Heart right ventricle (tissue), 16 donors: ENCODE measurements at regions not wholly inside any gene's neighbourhood (a gene's known extent, or its start where the extent isn't known, plus 50 kb on each side); places are given as distances from the start of the nearest gene placed in this dataset.

Source experiments
- ATAC-seq, 8 donors: fragments of 200-7000 bp; cut with Tn5 transposase; one replicate each; pipeline ENCODE4 v1.9.1; 2020; ENCODE audit warnings: mild to moderate bottlenecking in 8 of 8, moderate library complexity in 8 of 8, moderate number of reproducible peaks in 1 of 8
- DNase-seq, 2 donors: peaks; one replicate each; pipeline ENCODE4 v3.0.0-alpha.2; 2020
- H3K27ac ChIP-seq, 10 donors: fragments of 200-600 bp; sonication (generic) in 2 of 10; one replicate each; pipeline versions ENCODE4 v1.5.0 to v1.8.0; 2020 to 2022; ENCODE audit warnings: mild to moderate bottlenecking in 3 of 10
- H3K27me3 ChIP-seq, 7 donors: fragments of 200-600 bp; one replicate each; pipeline ENCODE4 v1.8.0; 2021 to 2022; ENCODE audit warnings: mild to moderate bottlenecking in 2 of 7
- H3K36me3 ChIP-seq, 9 donors: fragments of 200-600 bp; sonication (generic) in 1 of 9; one replicate each; pipeline versions ENCODE4 v1.5.0 to v1.8.0; 2020 to 2022; ENCODE audit warnings: mild to moderate bottlenecking in 2 of 9
- H3K4me1 ChIP-seq, 9 donors: fragments of 200-600 bp; sonication (generic) in 1 of 9; one replicate each; pipeline versions ENCODE4 v1.5.0 to v1.8.0; 2020 to 2022; ENCODE audit warnings: mild to moderate bottlenecking in 4 of 9
- H3K4me3 ChIP-seq, 10 donors: fragments of 200-600 bp; sonication (generic) in 2 of 10; one replicate each; pipeline versions ENCODE4 v1.5.0 to v1.8.0; 2020 to 2022; ENCODE audit warnings: mild to moderate bottlenecking in 7 of 10, moderate library complexity in 2 of 10
- H3K9me3 ChIP-seq, 11 donors: fragments of 200-600 bp in 10 of 11; sonication (generic) in 2 of 11; one replicate each; pipeline versions ENCODE4 v1.5.0 to v1.8.0; 2013 to 2022; ENCODE audit warnings: mild to moderate bottlenecking in 2 of 11, control low read depth in 1 of 11, moderate library complexity in 1 of 11
- CTCF ChIP-seq, 9 donors: fragments of 200-600 bp; sonication (generic) in 2 of 9; IDR thresholded peaks; one replicate each; pipeline versions ENCODE4 v1.5.0 to v1.8.0; 2021 to 2022; ENCODE audit warnings: antibody characterized with exemption in 9 of 9, mild to moderate bottlenecking in 5 of 9, moderate library complexity in 1 of 9
- WGBS, 2 donors: extraction: QIAGEN DNeasy Blood & Tissue Kit; methylation state at CpG; one replicate each; pipeline ENCODE4 v1.1.7; 2013; ENCODE audit warnings: inconsistent platforms in 1 of 2; 5-methylcytosine and 5-hydroxymethylcytosine counted together
- intact Hi-C, 10 donors: fragments of 100-400 bp; cut with DNase I; formaldehyde crosslinking; loops; one replicate each; pipeline versions ENCODE4 v1.11.1 to v1.14.2; 2022
- donor health status: Arrhythmogenic right ventricular cardiomyopathy.
- donor health status: ischemic (EF 13 %, LVEDD 7.1; RV severe dilation, severe dysfunction).
- donor health status: healthy with polysubstance abuse.
- donor health status: DM: no; HTN: yes; CAD: no.
- donor health status: DM: no; HTN: no; CAD: no.
- donor health status: ischemic (EF 25% LVEDD 6.9; RV normal size, moderate dysfunction).
- donor health status: ischemic (EF 25% LVEDD 5.7; RV mildly dilated, moderate dysfunction).
- donor health status: healthy.
- donor health status: DM: yes; HTN: yes; CAD: no.
- donor health status: Ischemic cardiomyopathy.
- donor health status: ischemic (EF 35%, LVEDD 5.7; RV mildly dilated, moderate dysfunction).
- donor health status: nonischemic (EF 11% LVEDD 7.7; RV severe dilation, severe dysfunction).
- donor health status: DM: yes; HTN: yes; CAD: no.
- donor health status: PGD.
- donor health status: ischemic (EF 29% LVEDD 5.4; RV normal size, mild dysfunction).
- donor health status: nonischemic (EF 23%, LVEDD 6.1; RV moderate dilation, normal function).

DNA sequence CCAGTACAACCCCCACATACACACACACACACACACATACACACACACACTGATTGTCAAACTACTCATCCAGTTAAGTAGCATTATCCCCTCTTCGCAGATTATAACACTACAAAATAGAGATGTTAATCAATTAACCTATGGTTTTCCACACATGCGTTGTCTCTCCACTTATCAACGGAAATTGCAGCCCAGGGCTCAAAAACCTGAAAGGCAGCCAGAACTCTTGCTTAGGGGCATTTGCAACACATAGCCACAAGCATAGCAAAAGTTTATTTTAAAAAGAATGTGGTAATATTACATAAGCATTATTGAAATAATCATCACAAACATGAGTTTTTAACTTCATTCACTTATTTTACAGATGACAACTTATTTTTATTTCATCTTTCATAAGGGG is 265.8 kb downstream of the SLC16A7 start:
- TF ChIP-seq CTCF (IDR thresholded peaks at IDR 0.05) = no peak
- no peaks in the 10 kb centered on the region for H3K4me1 ChIP-seq
- no peaks in the 10 kb centered on the region for H3K36me3 ChIP-seq
- peaks cover 0 to 17% (median 3%) of the 10 kb centered on the region in 11 donors for H3K9me3 ChIP-seq
- DNase-seq = no peak
- intact Hi-C loops = no loop called here
- WGBS, 2 donors = 84 to 85% methylated on average over 3 of the region's 3 CpGs
- H3K27ac ChIP-seq = no peak overlapping the region
- ATAC-seq = no peak
- H3K4me3 ChIP-seq = no peak overlapping the region
- H3K27me3 ChIP-seq = no peaks in the 10 kb centered on the region

DNA sequence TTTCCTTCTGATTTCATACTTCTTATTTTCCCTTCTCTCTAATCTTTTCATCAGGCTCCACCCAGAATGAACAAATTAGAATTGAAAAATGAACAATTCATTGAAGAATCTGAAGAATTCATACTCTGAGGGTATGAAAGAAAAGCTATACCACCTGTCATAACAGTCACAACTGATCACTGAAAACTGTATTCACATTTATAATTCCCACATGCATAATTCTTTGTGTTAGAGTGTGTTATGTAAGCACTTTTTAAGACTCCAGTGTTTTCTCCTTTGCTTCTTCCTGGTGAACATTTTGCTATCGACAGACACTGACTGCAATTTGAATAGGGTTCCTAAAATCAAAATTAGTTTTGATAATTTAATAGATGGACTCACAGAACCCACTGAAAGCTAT is 271.2 kb downstream of the SLC16A7 start:
- no peak for TF ChIP-seq CTCF (IDR thresholded peaks at IDR 0.05)
- DNase-seq (no peak), ATAC-seq (no peak)
- Histone ChIP-seq H3K4me1 (no peaks in the 10 kb centered on the region), H3K27ac (no peak overlapping the region), H3K27me3 (no peaks in the 10 kb centered on the region), H3K9me3 (no peaks in the 10 kb centered on the region), H3K36me3 (no peaks in the 10 kb centered on the region), H3K4me3 (no peak overlapping the region)
- WGBS, 2 donors = 81 to 90% methylated on average over 1 of the region's 1 CpG
- intact Hi-C loops = no loop called here

GRCh38 chr12:59867689-59868088 is 271.9 kb downstream of the SLC16A7 start:
- 83 to 86% methylated on average over 2 of the region's 2 CpGs for WGBS, 2 donors
- Histone ChIP-seq H3K27me3 (no peaks in the 10 kb centered on the region), H3K36me3 (no peaks in the 10 kb centered on the region), H3K4me3 (no peak overlapping the region), H3K4me1 (no peaks in the 10 kb centered on the region), H3K9me3 (peaks cover 0 to 4% (median 0%) of the 10 kb centered on the region in 11 donors), H3K27ac (no peak overlapping the region)
- DNase-seq = no peak
- TF ChIP-seq CTCF (IDR thresholded peaks at IDR 0.05) = no peak
- intact Hi-C loops = no loop called here
- no peak for ATAC-seq

- ATAC-seq = no peak
- WGBS, 2 donors = 93 to 96% methylated on average over 2 of the region's 2 CpGs
- Histone ChIP-seq H3K36me3 (no peaks in the 10 kb centered on the region), H3K9me3 (peaks cover 0 to 4% (median 0%) of the 10 kb centered on the region in 11 donors), H3K4me3 (no peak overlapping the region), H3K4me1 (no peaks in the 10 kb centered on the region), H3K27me3 (no peaks in the 10 kb centered on the region), H3K27ac (no peak overlapping the region)
- no peak for DNase-seq
- intact Hi-C loops = no loop called here
- no peak for TF ChIP-seq CTCF (IDR thresholded peaks at IDR 0.05)
Observed at GRCh38 chr12:59871779-59872178, 275.9 kb downstream of the SLC16A7 start.

DNA sequence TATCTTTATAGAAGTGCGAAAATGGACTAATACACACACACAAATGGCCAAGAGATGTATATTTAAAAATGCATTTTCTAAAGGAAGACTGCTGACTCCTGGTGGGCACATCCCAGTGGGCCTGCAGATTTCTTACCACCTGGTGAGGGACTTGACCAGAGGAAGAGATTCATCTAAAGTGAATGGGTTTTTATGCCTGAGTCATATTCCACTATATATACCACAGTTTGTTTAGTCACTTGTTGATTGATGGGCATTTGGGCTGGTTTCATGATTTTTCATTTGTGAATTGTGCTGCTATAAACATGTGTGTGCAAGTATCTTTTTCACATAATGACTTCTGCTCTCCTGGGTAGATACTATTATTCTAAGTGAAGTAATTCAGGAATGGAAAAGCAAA is 277.3 kb downstream of the SLC16A7 start:
- Histone ChIP-seq H3K9me3 (peaks cover 0 to 4% (median 0%) of the 10 kb centered on the region in 11 donors), H3K4me1 (no peaks in the 10 kb centered on the region), H3K36me3 (no peaks in the 10 kb centered on the region), H3K27ac (no peak overlapping the region), H3K4me3 (no peak overlapping the region), H3K27me3 (no peaks in the 10 kb centered on the region)
- WGBS, 2 donors = 97 to 100% methylated on average over 1 of the region's 1 CpG
- DNase-seq = no peak
- intact Hi-C loops = no loop called here
- no peak for TF ChIP-seq CTCF (IDR thresholded peaks at IDR 0.05)
- ATAC-seq = no peak
